Ascending aorta (tissue), 2 donors: ENCODE measurements at regions not wholly inside any gene's neighbourhood (a gene's known extent, or its start where the extent isn't known, plus 50 kb on each side); places are given as distances from the start of the nearest gene placed in this dataset.

ENCODE experiments used
- DNase-seq, 2 donors: peaks; one replicate each; pipeline ENCODE4 v3.0.0-alpha.2; 2019; ENCODE audit warnings: low spot score in 2 of 2
- H3K27ac ChIP-seq, 2 donors: fragments of 200-600 bp; sonication (generic); one replicate each; pipeline ENCODE4 v1.5.1; 2016 to 2017; ENCODE audit warnings: mild to moderate bottlenecking in 1 of 2
- H3K27me3 ChIP-seq: fragments of 200-600 bp; sonication (generic); one replicate; pipeline ENCODE4 v1.5.1; 2017
- H3K36me3 ChIP-seq, 2 donors: fragments of 200-600 bp; sonication (generic); one replicate each; pipeline ENCODE4 v1.5.1; 2016
- H3K4me1 ChIP-seq, 2 donors: fragments of 200-600 bp; sonication (generic); one replicate each; pipeline ENCODE4 v1.5.1; 2016 to 2017; ENCODE audit warnings: mild to moderate bottlenecking in 1 of 2
- H3K4me3 ChIP-seq, 2 donors: fragments of 200-600 bp; sonication (generic); one replicate each; pipeline ENCODE4 v1.5.1; 2016 to 2017; ENCODE audit warnings: mild to moderate bottlenecking in 1 of 2
- H3K9me3 ChIP-seq, 2 donors: fragments of 200-600 bp; sonication (generic); one replicate each; pipeline ENCODE4 v1.5.1; 2016
- intact Hi-C: fragments of 100-400 bp; cut with DNase I; formaldehyde crosslinking; loops from one replicate; pipeline ENCODE4 v1.15.1; 2023
- TF ChIP-seq, protein P1 (sequence below), 3 experiments: fragments of 200-600 bp in 2 of 3; fragments of 450-650 bp in 1 of 3; sonication (generic) in 2 of 3; IDR thresholded peaks; one replicate each; pipeline ENCODE4 v1.5.1; 2016 to 2019; ENCODE audit warnings: antibody characterized with exemption in 3 of 3, mild to moderate bottlenecking in 1 of 3, moderate library complexity in 1 of 3

DNA sequence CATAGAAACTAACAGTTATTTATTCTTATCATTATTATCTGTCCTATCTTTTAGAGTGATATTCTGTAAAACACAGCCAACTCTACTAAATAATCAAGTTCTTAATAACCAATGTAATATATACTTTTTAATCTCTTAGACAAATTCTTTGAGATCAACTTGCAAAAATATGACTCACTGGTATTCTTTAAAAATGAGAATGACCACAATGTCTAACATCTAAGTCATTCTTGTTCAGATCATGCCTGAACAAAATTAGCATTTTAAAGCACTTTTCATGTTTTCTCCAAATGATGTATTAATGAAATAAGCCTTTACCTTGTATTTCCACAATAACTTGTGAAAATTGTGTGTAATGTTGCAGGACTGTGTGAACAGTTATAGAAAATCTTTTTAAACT is 356.9 kb upstream of the RGMB start:
- intact Hi-C loops: no loop called here
- no peak overlapping the region for H3K27ac ChIP-seq
- H3K4me1 ChIP-seq: no peaks in the 10 kb centered on the region
- no peak overlapping the region for H3K4me3 ChIP-seq
- TF ChIP-seq, protein P1, sequence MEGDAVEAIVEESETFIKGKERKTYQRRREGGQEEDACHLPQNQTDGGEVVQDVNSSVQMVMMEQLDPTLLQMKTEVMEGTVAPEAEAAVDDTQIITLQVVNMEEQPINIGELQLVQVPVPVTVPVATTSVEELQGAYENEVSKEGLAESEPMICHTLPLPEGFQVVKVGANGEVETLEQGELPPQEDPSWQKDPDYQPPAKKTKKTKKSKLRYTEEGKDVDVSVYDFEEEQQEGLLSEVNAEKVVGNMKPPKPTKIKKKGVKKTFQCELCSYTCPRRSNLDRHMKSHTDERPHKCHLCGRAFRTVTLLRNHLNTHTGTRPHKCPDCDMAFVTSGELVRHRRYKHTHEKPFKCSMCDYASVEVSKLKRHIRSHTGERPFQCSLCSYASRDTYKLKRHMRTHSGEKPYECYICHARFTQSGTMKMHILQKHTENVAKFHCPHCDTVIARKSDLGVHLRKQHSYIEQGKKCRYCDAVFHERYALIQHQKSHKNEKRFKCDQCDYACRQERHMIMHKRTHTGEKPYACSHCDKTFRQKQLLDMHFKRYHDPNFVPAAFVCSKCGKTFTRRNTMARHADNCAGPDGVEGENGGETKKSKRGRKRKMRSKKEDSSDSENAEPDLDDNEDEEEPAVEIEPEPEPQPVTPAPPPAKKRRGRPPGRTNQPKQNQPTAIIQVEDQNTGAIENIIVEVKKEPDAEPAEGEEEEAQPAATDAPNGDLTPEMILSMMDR (IDR thresholded peaks at IDR 0.05): no peak
- no peaks in the 10 kb centered on the region for H3K9me3 ChIP-seq
- no peaks in the 10 kb centered on the region for H3K36me3 ChIP-seq
- no peak for DNase-seq
- H3K27me3 ChIP-seq: no peaks in the 10 kb centered on the region

DNA sequence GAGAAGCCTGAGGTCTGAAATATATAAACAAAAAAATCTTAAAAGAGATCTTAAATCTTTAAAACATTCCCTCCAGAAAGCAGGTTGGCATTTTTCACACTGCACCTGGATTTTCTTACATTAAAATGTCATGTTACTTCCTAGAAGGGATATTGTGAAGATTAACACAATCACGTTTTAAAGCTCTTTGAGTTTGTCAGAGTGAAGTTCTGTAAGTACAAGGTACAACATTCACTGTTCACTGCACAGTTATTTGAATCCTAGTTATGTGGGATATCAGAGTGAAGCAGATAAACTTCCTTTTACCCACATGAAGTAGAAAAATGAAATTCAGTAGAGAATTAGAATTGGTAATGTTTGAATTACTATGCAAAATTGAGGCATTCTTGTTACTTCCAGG is 353.6 kb upstream of the RGMB start:
- Histone ChIP-seq H3K27ac (no peak overlapping the region), H3K9me3 (no peaks in the 10 kb centered on the region), H3K4me1 (no peaks in the 10 kb centered on the region), H3K4me3 (no peak overlapping the region), H3K36me3 (no peaks in the 10 kb centered on the region), H3K27me3 (no peaks in the 10 kb centered on the region)
- TF ChIP-seq, protein P1 (IDR thresholded peaks at IDR 0.05): no peak
- no peak for DNase-seq
- intact Hi-C loops: no loop called here

DNA sequence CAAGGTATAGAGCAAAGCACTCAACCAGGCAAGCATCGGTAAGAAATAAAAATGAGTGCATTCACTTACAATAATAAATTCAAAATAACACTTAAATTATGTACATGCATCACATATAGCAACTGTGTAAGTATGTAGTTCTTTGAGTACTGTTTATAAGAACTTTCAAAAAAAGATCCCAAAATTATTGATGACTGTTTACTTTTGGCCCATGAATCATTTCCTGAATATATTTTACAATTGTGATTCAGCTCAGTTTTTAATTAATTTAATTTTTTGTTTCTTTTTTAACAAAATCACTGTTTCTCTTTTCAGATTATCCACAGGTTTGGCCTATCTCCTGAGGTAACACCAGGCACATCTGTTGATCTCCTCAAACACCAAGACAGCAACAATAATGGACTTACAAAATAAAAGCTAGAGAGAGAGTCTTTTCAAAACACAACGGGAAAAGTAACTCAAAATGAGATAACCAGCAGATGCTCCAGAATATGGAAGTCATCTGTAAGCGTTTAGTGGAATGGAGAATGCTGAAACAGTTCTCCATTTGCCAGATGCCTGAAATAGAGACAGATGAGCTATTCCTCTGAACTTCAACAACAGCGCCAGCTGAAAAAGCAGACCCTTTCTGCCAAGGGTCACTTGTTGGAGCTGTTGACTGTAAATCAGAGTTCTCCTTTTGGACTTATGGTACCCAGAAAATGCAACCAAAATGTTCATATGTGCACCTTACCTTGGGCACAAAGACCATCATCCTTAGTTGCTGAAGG is 348.6 kb upstream of the RGMB start:
- H3K4me3 ChIP-seq: no peak overlapping the region
- no peaks in the 10 kb centered on the region for H3K36me3 ChIP-seq
- H3K9me3 ChIP-seq: no peaks in the 10 kb centered on the region
- no peak for DNase-seq
- TF ChIP-seq, protein P1 (IDR thresholded peaks at IDR 0.05): no peak
- no peaks in the 10 kb centered on the region for H3K4me1 ChIP-seq
- no peak overlapping the region for H3K27ac ChIP-seq
- intact Hi-C loops: no loop called here
- H3K27me3 ChIP-seq: no peaks in the 10 kb centered on the region

DNA sequence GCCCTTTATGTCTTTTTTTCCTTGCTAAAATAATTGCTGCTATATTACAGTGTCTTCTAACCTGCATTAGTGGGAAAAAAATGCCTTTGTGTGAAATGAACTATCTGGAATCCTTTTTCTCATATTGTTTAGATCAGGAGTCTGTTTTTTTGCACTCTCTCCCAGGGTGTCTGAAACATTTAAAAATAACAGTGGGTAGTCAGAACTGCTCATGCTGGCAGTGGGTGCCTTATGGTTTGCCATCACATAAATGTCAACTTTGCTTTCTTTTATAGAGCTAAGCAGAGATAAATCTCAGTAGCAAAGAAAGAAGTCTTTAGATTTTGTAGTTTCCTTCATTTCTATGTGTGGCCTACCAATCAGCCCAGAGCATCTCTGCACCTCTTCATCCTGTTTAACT is 347.8 kb upstream of the RGMB start:
- Histone ChIP-seq H3K4me3 (no peak overlapping the region), H3K27ac (no peak overlapping the region), H3K27me3 (no peaks in the 10 kb centered on the region), H3K36me3 (no peaks in the 10 kb centered on the region), H3K4me1 (no peaks in the 10 kb centered on the region), H3K9me3 (no peaks in the 10 kb centered on the region)
- intact Hi-C loops: no loop called here
- TF ChIP-seq, protein P1 (IDR thresholded peaks at IDR 0.05): no peak
- DNase-seq: no peak

DNA sequence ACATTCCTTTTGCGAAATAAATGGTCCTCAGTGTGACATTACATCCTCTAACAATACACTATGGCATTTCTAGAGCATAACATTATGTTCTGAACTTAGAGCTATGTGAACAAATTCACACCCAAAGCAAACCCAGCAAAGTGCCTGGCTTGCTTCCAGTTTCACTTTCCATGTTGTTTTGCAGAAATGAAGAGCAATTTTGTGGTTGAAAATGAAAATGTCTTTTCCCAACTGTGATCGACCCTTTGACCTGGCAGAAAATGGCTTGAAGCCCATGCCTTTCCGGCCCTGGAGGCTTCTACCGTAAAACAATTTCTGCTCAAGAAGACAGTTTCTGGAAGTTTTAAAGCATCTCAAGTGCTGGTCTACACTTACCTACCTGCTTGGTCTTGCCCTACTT is 344.7 kb upstream of the RGMB start:
- Histone ChIP-seq H3K4me3 (no peak overlapping the region), H3K27ac (no peak overlapping the region), H3K9me3 (no peaks in the 10 kb centered on the region), H3K36me3 (no peaks in the 10 kb centered on the region), H3K4me1 (no peaks in the 10 kb centered on the region), H3K27me3 (no peaks in the 10 kb centered on the region)
- intact Hi-C loops: no loop called here
- DNase-seq: no peak
- TF ChIP-seq, protein P1 (IDR thresholded peaks at IDR 0.05): no peak

DNA sequence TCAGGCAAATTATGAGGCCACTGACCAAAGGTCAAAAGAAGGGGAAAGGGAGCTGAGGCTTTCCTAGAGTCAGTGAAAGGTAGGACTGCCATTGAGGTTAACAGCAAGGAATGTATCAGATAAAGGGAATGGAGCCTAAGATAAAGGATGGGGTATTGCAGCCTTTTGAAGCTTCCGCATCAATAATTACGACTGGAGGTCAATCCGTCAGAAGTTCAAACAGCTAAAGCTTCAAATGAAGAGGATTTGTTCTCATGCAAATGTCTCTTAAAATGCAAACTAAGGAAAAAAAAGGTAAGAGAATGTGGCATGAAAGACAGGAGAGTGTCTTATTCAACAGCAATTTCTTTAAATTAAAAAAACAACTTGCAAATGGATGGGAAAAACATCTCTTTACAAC is 341.1 kb upstream of the RGMB start:
- H3K9me3 ChIP-seq: no peaks in the 10 kb centered on the region
- H3K4me1 ChIP-seq: no peaks in the 10 kb centered on the region
- H3K27me3 ChIP-seq: no peaks in the 10 kb centered on the region
- H3K27ac ChIP-seq: no peak overlapping the region
- no peak for DNase-seq
- no peak overlapping the region for H3K4me3 ChIP-seq
- no peaks in the 10 kb centered on the region for H3K36me3 ChIP-seq
- intact Hi-C loops: no loop called here
- TF ChIP-seq, protein P1 (IDR thresholded peaks at IDR 0.05): no peak
